ENCODE measurements at regions not wholly inside any gene's neighbourhood (a gene's known extent, or its start where the extent isn't known, plus 50 kb on each side); places are given as distances from the start of the nearest gene placed in this dataset.

DNA sequence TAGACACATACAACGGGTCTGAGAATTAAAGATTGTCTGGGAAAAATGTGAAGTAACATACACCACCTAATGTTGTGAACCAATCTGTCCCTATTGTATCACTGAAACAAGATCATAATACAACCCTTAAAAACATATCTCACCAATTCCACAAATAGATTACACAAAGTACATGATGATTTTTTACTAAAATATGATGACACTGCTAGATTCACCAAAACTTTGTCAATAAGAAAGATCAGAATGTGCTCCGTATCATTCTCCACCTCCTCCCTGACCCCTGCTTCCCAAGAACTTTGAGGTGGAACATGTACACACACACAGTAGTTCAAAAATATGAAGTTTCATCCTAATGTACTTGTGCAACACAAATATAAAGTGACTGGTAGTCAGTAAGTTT lies 862.0 kb downstream of the PCDH18 start:
- TF ChIP-seq CTCF (IDR thresholded peaks at IDR 0.05) (no peak), POLR2A (IDR thresholded peaks at IDR 0.05) (no peak), POLR2AphosphoS5 (IDR thresholded peaks at IDR 0.05) (no peak), EP300 (IDR thresholded peaks at IDR 0.05) (no peak)
